Esophagus squamous epithelium (tissue), 4 donors: ENCODE measurements at regions not wholly inside any gene's neighbourhood (a gene's known extent, or its start where the extent isn't known, plus 50 kb on each side); places are given as distances from the start of the nearest gene placed in this dataset.

Source experiments
- POLR2A ChIP-seq, 4 donors: fragments of 450-650 bp; IDR thresholded peaks; one replicate each; pipeline ENCODE4 v1.6.1; 2017; ENCODE audit warnings: antibody characterized with exemption in 4 of 4, mild to moderate bottlenecking in 4 of 4, moderate library complexity in 3 of 4
- TF ChIP-seq, protein P1 (sequence below), 6 experiments: fragments of 450-650 bp in 4 of 6; fragments of 200-600 bp in 2 of 6; sonication (generic) in 2 of 6; IDR thresholded peaks; one replicate each; pipeline ENCODE4 v1.5.1; 2016 to 2019; ENCODE audit warnings: antibody characterized with exemption in 6 of 6, mild to moderate bottlenecking in 4 of 6, moderate library complexity in 4 of 6

DNA sequence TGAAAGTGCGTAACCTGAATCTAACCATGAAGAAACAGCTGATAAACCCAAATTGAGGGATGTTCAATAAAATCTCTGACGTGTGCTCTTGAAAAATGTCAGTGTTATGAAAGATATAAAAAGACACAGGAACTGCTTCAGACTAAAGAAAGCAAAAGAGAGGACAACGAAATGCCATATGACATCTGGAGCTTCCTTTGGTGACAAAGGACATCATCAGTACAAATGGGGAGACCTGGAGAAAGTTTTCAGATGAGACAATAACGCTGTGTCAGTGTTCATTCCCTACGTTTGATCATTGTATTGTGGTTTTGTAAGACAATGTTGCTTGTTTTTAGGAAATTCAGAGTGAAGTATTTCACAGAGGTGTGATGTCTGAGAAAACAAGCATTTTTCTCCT lies 125.9 kb upstream of the MAP1LC3B2 start:
- TF ChIP-seq, protein P1, sequence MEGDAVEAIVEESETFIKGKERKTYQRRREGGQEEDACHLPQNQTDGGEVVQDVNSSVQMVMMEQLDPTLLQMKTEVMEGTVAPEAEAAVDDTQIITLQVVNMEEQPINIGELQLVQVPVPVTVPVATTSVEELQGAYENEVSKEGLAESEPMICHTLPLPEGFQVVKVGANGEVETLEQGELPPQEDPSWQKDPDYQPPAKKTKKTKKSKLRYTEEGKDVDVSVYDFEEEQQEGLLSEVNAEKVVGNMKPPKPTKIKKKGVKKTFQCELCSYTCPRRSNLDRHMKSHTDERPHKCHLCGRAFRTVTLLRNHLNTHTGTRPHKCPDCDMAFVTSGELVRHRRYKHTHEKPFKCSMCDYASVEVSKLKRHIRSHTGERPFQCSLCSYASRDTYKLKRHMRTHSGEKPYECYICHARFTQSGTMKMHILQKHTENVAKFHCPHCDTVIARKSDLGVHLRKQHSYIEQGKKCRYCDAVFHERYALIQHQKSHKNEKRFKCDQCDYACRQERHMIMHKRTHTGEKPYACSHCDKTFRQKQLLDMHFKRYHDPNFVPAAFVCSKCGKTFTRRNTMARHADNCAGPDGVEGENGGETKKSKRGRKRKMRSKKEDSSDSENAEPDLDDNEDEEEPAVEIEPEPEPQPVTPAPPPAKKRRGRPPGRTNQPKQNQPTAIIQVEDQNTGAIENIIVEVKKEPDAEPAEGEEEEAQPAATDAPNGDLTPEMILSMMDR (IDR thresholded peaks at IDR 0.05): no peak
- no peak for TF ChIP-seq POLR2A (IDR thresholded peaks at IDR 0.05)
